RPMI8226 (cell line): ENCODE measurements at regions not wholly inside any gene's neighbourhood (a gene's known extent, or its start where the extent isn't known, plus 50 kb on each side); places are given as distances from the start of the nearest gene placed in this dataset.

Experiments
- DNase-seq: peaks from one replicate; pipeline ENCODE4 v3.0.0-alpha.2; 2015

GRCh38 chr2:128559533-128560515 is 241.2 kb upstream of the HS6ST1 start:
- no peak for DNase-seq

- no peak for DNase-seq
Measured at GRCh38 chr2:128560718-128561117, 242.1 kb upstream of the HS6ST1 start.

DNA sequence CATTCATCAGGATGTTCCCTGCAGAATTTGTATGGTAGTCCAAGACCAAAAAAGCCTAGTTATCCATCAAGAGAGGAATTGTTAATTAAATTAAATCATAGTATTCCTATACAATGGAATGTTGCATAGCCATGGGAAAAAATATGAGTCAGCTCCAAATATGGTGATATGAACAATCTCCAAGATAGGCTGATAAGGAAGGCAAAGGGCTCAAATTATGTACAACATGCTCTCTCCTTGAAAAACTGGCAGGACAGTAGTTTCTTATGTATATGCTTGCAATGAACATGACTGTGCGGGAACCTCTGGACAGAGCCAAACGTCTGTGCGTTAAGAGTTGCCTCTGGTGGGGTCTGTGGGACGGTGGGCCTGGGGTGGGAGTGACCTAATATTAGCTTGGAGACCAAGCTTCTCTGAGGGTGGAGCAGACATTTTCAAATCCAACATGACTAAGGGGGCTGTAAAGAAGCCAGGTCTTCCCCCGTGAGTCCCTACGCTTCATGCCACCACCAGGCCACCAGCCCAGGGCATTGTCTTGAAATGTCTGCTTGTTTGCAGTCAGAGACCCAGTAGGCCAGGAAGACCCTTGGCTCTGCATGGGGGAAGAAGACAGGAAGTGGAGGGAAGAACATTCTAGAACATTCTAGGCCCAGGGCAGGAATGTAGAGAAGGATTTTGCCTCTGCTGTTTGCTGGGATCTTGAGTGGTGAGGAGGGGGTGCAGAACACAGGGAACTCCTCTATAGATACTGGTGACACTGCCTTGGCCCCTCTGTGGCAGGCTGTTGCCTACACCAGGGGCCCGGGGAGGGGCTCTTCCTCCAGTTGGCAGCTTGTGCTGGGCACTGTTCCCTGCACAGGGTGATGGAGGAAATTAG is 244.0 kb upstream of the HS6ST1 start:
- DNase-seq: no peak

- DNase-seq: no peak
Measured at GRCh38 chr2:128563348-128563687, 244.7 kb upstream of the HS6ST1 start.

GRCh38 chr2:128564131-128564530 is 245.5 kb upstream of the HS6ST1 start:
- DNase-seq: no peak

DNA sequence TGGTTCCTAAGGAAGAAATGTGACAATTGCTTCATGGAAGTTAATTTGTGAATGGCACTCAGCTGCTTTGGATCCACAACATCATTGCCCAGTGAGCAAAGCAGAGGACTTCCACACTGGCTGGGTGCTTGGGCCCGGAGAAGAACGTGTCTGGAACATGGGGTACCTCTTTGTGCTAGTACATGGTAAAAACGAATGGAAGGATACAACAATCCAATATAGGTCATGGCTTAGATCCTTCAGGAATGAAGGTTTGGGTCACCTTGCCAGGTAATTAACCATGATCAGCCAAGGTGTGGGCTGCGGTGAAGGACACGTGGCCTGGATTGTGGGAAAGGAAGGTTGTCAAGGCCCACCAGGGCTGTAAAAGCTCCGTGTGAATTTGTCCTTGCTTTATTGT is 245.9 kb upstream of the HS6ST1 start:
- no peak for DNase-seq

- no peak for DNase-seq
Measured at GRCh38 chr2:128565441-128565840, 246.8 kb upstream of the HS6ST1 start.

DNA sequence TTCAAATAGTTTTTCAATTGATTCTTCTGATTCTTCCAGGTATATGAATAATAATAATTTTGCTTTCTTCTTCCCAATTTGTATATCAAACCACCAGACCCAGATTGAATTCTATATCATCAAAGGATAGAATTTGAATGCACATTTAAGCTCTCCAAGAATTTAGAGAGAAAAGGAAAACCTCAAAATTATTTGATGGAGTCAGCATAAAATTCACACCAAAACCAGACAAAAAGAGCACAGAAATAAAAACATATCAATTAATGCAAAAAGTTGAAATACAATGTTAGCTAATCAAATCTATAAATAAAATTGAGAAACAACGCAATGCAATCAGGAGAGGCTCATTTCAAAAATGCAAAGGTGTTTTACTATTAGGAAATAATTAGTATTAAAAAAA is 248.0 kb upstream of the HS6ST1 start:
- no peak for DNase-seq

GRCh38 chr2:128568106-128568505 is 249.4 kb upstream of the HS6ST1 start:
- no peak for DNase-seq

DNA sequence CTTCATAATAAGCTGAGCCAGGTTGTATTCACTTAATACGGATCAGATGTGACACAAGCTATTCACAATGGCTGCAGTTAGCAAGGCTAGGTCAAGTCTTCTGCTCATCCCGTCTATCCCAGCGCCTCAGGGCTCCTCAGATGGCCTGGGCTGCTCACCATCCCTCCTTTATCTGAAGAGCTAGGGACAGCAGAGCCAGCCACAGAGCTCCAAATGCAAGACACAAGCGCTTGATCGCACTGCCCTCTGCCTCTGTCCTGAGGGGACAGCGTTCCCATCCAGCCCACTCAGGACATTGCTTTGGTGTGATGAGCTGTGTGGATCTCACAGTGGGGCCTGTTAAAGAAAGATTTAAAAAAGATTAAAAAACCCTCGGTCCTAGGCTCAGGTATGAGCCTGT is 254.4 kb upstream of the HS6ST1 start:
- DNase-seq: no peak

DNA sequence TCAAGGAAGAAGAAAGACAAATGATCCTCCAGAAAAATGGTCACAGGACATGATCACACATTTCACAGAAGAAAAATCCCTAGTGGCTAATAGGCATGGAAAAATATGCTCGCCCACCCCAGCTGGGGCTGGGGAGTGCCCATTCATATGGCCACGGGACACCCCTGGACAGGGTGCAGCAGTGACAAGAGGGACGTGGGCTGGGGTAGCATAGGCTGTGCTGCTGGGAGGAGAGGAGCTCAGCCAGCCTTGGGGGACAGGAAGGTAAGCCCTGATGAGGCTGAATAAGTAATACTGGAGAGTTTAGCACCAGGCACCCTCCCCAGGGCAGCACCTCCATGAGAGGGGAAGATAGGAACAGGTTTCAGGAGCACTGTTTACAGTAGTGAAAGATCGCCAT is 254.9 kb upstream of the HS6ST1 start:
- DNase-seq: no peak

GRCh38 chr2:128577141-128577930 is 258.7 kb upstream of the HS6ST1 start:
- DNase-seq: no peak

GRCh38 chr2:128578406-128579390 is 260.0 kb upstream of the HS6ST1 start:
- DNase-seq: no peak

DNA sequence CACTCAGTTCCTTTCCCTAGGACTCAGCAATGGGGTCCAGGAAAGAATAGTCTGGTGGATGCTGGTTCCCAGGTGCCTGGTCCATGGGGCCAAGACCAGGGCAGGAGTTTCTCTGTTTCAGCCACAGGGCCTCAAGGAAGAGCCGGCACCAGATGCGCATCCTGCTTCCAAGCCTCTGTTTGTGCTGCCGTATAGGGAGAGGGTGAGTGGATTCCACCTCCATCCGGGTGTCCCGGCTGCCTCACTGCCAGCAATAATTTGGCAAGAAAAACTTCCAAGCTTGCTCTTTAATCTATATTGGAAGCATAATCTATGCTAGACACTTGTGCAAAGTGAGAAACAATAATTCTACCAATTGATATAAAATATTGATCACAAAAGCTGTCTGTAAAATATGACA is 261.2 kb upstream of the HS6ST1 start:
- DNase-seq: no peak

- DNase-seq: no peak
Measured at GRCh38 chr2:128580988-128581848, 262.6 kb upstream of the HS6ST1 start.

- no peak for DNase-seq
Measured at GRCh38 chr2:128581849-128582244, 263.2 kb upstream of the HS6ST1 start.

- DNase-seq: no peak
Measured at GRCh38 chr2:128584296-128584890, 265.7 kb upstream of the HS6ST1 start.

GRCh38 chr2:128585706-128586105 is 267.0 kb upstream of the HS6ST1 start:
- DNase-seq: no peak

GRCh38 chr2:128589681-128590080 is 271.0 kb upstream of the HS6ST1 start:
- no peak for DNase-seq

GRCh38 chr2:128590309-128591021 is 271.8 kb upstream of the HS6ST1 start:
- no peak for DNase-seq
